ENCODE measurements at regions not wholly inside any gene's neighbourhood (a gene's known extent, or its start where the extent isn't known, plus 50 kb on each side); places are given as distances from the start of the nearest gene placed in this dataset.

GRCh38 chr5:167304834-167305469 lies 986.5 kb upstream of the WWC1 start (continued):
- no peak for TF ChIP-seq RBM22 (optimal IDR thresholded peaks at IDR 0.05; ENCODE audit: low read length)
- TF ChIP-seq CHCHD3 (CRISPR knock-in tag; IDR thresholded peaks at IDR 0.05), result no peak
- no peak for TF ChIP-seq KLF13 (CRISPR knock-in tag; IDR thresholded peaks at IDR 0.05)
- TF ChIP-seq SNAPC2 (CRISPR knock-in tag; IDR thresholded peaks at IDR 0.05), result no peak
- no peak for TF ChIP-seq ZFP36 (IDR thresholded peaks at IDR 0.05; ENCODE audit: borderline replicate concordance, low read depth, low read length, partially characterized antibody)
- no peak for TF ChIP-seq HOXD1 (CRISPR knock-in tag; IDR thresholded peaks at IDR 0.05)
- TF ChIP-seq FOXC1 (CRISPR knock-in tag; IDR thresholded peaks at IDR 0.05; ENCODE audit: borderline replicate concordance), result no peak

DNA sequence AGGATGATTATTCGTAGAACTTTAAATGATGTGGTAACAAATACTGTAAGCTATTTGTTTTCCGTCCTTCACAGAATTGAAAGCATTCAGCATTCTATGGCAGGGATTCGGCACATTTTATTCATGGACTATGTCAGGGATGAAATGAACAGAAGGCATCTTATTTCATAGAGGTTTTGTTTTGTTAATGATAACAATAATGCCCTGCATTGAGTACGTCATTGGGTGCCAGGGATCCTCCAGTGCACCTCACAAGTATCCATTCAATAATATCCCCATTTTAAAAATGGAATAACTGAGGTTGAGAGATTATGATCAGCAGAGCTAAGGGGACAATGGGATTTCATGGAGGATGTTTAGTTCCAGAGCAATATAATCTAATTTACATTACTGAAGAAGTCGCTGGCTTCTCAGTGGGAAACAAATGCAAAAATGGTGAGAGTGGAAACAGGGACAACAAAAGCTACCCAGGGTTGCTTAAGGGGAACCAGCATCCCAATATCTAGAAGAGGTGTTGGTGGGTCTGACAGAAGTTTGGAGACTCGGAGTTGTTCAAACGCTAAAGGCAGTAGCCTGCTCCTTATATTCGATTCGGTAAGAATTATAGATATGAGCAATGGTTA lies 985.7 kb upstream of the WWC1 start:
- H2AFZ ChIP-seq (ENCODE audit: low read length), result no peak overlapping the region
- ChIA-PET POLR2A (no interaction called here), CTCF (ENCODE audit: low intra/inter-chr PET ratio, low total read pairs) (no interaction called here)
- no peaks in the 10 kb centered on the region for H4K20me1 ChIP-seq (ENCODE audit: insufficient read depth, low read length)
- no peaks in the 10 kb centered on the region for H3K9me3 ChIP-seq (ENCODE audit: low read length)
- BruUV-seq (replicated peaks), result no TSS peak
- in situ Hi-C loops (cut with HindIII; ENCODE audit: extremely low pct_ligation_motif_present, low pct_unique_long_range_greater_than_20kb), result no loop called here
- no peak overlapping the region for H3K27ac ChIP-seq (ENCODE audit: extremely low read length, insufficient read depth, low read length)
- ATAC-seq (no peak), DNase-seq (ENCODE audit: low spot score) (no peak), FAIRE-seq (no peak)
- intact Hi-C loops (cut with micrococcal nuclease; ENCODE audit: unreplicated experiment), result no loop called here
- no peaks in the 10 kb centered on the region for H3K36me3 ChIP-seq (replicated peaks in 1 of 2; ENCODE audit: control insufficient read depth in 1 of 2, insufficient read depth in 2 of 2, low read length in 2 of 2)
- H3K79me2 ChIP-seq (ENCODE audit: insufficient read depth, low read length), result no peaks in the 10 kb centered on the region
- H3K4me2 ChIP-seq (ENCODE audit: low read depth, low read length), result no peak overlapping the region
- no peak overlapping the region for H3K9ac ChIP-seq (ENCODE audit: insufficient read depth, low read depth, low read length)
- WGBS (ENCODE audit: low lambda C conversion rate), result 24% methylated on average over 9 of the region's 9 CpGs
- H3K4me3 ChIP-seq (replicated peaks in 1 of 3; ENCODE audit: insufficient read depth in 1 of 3, low read depth in 2 of 3, low read length in 3 of 3), result no peak overlapping the region
- H3K4me1 ChIP-seq (ENCODE audit: insufficient read depth, low read length), result no peaks in the 10 kb centered on the region
- H3K27me3 ChIP-seq (ENCODE audit: control insufficient read depth in 1 of 2, insufficient read depth in 2 of 2, low read length in 2 of 2), result no peaks in the 10 kb centered on the region; a peak in 1 of 5 replicates
- TF ChIP-seq ZNF280D (CRISPR knock-in tag; IDR thresholded peaks at IDR 0.05), result no peak
- TF ChIP-seq HDAC1 (CRISPR knock-in tag; IDR thresholded peaks at IDR 0.05), result no peak
- TF ChIP-seq MEIS2 (CRISPR knock-in tag; IDR thresholded peaks at IDR 0.05), result no peak
- TF ChIP-seq REPIN1 (CRISPR knock-in tag; IDR thresholded peaks at IDR 0.05; ENCODE audit: borderline replicate concordance, low read depth), result no peak
- no peak for TF ChIP-seq HIVEP1 (CRISPR knock-in tag; IDR thresholded peaks at IDR 0.05)
- no peak for TF ChIP-seq ZNF329 (CRISPR knock-in tag; IDR thresholded peaks at IDR 0.05; ENCODE audit: low read depth)
- TF ChIP-seq ZNF446 (CRISPR knock-in tag; IDR thresholded peaks at IDR 0.05), result no peak
- no peak for TF ChIP-seq ZNF879 (CRISPR knock-in tag; IDR thresholded peaks at IDR 0.05)
- no peak for TF ChIP-seq ZNF292 (CRISPR knock-in tag; IDR thresholded peaks at IDR 0.05; ENCODE audit: borderline replicate concordance, low read depth)
- no peak for TF ChIP-seq ZNF549 (CRISPR knock-in tag; IDR thresholded peaks at IDR 0.05)
- TF ChIP-seq NCOA1 (CRISPR knock-in tag; IDR thresholded peaks at IDR 0.05), result no peak
